ENCODE measurements at regions not wholly inside any gene's neighbourhood (a gene's known extent, or its start where the extent isn't known, plus 50 kb on each side); places are given as distances from the start of the nearest gene placed in this dataset.

- no peak for DNase-seq
These were observed 304.9 kb upstream of the TCF21 start for GRCh38 chr6:133583907-133584427.

GRCh38 chr6:133584823-133585222 is 304.1 kb upstream of the TCF21 start:
- DNase-seq, result no peak

DNA sequence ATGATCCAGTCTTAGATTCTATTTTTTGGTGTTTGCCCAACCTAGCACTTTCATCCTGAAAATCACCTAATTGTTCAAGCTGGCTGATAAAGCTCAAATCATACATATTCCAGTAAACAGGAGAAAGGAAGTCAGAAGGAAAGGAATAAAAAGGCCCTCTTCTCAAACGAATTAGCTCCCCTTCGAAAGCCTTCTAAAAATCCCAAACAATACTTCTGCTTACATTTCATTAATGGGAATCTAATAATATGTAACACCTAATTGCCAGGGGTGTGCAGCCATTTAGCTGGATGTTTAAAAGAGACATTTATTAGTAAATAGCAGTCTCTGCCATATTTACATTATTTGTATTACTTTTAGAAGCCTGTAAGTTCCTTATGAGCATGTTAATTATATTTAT is 302.9 kb upstream of the TCF21 start:
- no peak for DNase-seq

GRCh38 chr6:133587546-133588160 is 301.3 kb upstream of the TCF21 start:
- DNase-seq, result no peak

- DNase-seq, result no peak
These were observed 298.7 kb upstream of the TCF21 start for GRCh38 chr6:133590196-133590595.

DNA sequence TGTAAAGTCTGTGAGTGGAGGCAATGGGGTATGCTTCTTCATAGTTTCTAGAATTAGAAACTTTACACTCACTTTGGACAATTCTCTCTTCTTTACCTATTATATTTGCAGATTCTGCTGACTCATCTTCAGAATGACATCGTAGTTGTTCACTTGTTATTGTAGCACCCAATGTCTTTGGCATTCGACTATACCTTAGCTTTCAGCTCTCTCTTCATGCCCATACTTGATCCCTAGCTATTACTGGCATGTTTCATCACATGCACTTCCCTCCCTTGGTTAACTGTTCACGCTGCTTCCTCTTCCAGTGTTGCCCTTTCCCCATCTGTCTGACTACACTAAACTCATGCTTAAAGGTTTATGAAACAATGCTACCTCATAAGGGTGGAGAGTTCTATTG is 298.1 kb upstream of the TCF21 start:
- DNase-seq, result no peak

DNA sequence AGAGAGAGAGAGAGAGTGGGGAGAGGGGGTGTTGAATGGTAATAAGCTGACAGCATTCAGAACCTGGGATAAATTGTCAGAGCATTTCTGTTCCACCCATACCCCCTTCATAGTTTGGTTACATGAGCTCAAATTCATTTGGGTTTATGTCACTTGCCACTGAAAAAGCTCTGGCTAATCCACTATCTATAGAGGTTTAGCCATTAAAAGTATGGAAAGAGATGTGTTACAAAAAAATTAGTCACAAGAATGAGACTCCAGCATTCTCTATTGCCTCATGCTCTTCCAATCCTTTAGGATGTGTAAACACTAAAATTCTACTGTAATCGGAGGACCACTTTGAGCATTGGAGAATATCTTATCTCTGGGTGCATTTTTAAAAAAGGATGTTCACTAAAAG is 297.6 kb upstream of the TCF21 start:
- DNase-seq, result no peak

- no peak for DNase-seq
These were observed 294.2 kb upstream of the TCF21 start for GRCh38 chr6:133594652-133595110.

DNA sequence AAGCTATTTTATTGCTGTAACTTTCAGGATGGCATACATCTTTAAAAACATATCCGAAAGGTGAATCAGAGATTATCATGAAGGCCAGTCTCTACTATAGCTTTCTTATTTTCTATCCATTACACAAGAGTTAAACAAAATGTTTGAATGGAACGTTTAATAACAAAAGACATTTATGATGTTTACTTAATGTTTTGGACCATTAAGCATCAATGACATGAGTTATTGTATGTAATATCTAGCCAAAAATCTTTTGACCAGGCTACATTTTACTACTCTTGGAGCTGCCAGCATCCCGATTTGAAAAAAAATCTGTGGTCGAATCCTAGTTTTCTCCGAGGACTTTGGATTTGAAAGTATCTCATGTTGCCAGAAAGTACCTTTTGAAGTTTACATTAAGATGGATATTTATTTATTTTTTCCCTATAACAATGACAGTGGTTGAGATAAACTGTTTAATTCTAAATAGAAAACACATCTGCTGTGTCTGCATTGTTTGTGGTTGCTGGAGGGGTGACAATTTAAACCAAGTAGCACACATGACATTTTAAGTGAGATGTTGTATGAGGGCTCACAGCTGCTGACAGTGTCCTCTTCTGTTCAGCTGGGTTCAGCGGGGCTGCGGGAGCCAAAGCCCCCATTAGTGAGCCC is 293.7 kb upstream of the TCF21 start:
- no peak for DNase-seq

GRCh38 chr6:133606852-133607251 is 282.1 kb upstream of the TCF21 start:
- DNase-seq, result no peak

DNA sequence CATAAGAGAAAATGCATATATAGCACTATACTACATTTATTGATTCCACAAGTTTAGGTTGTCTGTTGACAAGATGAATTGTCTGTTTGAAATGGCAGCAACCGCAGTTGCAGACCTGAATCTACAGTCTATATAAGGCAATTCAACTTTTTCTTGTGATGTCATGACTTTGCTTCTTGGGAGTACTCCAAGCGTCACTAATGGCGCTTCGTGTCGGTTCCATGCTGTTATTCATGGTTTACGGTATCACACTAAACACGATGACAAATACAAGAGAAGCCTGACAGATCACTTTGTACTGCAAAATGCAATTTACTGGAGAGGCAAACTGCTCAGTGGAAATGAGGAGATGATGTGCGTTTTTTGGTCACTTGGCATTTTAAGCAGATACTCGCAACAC is 280.3 kb upstream of the TCF21 start:
- DNase-seq, result no peak

DNA sequence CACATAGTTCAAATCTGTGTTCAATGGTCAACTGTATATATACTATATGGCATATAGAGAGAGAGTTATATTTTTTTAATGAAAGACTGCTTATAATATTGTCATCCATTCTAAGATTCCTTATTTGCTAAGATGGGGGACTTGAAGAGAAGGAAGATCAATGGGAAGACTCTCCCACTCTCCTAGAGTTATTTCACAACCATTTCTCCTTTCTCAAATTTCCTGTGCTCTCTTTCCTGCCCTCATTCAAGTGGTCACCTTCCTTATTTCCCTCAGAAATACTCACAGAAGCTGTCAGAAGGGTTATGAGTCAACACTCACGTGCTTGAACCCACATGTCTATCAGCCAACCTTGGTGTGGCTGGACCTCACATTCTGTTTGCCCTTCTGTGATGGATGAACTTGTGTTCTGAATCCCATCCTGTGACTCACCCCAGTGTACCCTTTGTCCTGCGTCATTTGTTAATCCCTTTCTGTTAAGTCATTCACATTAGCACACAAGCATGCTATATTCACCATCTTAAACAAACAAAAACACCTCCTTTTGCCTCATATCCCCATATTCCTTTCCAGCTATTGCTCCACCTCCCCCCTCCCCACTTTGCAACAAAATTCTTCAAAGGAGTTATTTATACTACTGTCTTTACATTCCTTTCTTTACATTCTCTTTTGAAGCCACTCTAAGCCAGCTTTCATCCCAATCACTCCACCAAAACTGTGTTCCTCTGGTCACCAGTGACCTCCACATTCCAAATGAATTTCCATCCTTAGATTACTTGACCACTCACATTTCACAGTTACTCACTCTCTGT is 279.3 kb upstream of the TCF21 start:
- DNase-seq, result no peak

GRCh38 chr6:133610227-133610840 is 278.6 kb upstream of the TCF21 start:
- DNase-seq, result no peak

DNA sequence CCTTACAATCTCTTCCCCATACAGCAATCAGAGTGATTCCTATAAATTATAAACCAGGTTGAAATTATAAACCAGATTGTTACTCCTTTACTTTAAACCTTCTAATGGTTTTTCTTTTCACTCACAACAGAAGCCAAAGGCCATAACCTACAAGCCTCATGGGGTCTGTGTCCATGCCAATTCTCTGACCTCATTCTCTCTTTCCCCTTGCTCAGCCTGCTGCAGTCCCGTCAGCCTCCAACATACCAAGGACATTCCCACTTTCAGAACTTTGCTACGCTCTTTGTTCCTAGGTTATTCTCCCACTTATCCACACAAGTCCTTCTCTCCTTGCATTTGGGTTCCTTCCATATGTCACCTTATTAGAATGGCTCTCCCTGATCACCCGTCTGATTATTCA is 277.9 kb upstream of the TCF21 start:
- no peak for DNase-seq

DNA sequence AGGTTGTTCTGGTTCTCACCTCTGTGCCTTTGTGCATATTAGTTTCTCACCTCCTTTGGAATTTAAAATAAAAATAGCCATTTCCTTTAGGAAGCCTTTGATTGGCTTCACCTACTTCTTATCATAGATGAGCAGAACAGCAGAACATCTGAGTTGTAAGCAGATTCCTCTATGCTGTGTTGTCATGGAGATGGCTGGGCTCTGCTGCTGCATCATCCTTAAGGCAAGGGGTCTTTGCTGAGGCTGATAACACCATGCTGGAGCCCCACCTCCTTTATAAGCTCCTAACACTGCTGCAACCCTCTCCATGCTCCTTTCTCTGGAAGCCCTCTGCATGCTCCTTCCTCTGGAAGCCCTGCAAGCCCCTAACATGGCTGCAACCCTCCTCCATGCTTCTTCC is 276.5 kb upstream of the TCF21 start:
- DNase-seq, result no peak

GRCh38 chr6:133613211-133613610 is 275.7 kb upstream of the TCF21 start:
- DNase-seq, result no peak

- no peak for DNase-seq
These were observed 267.2 kb upstream of the TCF21 start for GRCh38 chr6:133621751-133622150.

GRCh38 chr6:133623065-133623464 is 265.8 kb upstream of the TCF21 start:
- DNase-seq, result no peak

DNA sequence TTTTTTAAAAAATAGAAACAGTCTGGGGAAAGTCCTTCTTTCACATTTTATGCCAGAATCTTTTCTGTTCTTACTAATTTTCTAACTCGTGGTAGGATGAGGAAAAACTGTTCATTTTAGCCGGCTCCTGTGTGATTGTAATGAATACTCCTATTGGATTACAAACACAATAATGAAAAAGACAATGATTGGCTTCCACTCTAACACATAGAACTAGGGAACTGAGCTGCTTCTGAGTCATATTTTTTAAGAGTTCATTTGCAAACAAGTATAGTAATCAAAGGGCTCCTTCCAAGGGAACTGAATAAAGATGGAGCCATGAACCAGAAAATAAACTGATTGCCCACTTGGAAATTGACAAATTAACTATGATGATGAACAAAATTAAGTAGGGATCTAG is 265.3 kb upstream of the TCF21 start:
- no peak for DNase-seq

DNA sequence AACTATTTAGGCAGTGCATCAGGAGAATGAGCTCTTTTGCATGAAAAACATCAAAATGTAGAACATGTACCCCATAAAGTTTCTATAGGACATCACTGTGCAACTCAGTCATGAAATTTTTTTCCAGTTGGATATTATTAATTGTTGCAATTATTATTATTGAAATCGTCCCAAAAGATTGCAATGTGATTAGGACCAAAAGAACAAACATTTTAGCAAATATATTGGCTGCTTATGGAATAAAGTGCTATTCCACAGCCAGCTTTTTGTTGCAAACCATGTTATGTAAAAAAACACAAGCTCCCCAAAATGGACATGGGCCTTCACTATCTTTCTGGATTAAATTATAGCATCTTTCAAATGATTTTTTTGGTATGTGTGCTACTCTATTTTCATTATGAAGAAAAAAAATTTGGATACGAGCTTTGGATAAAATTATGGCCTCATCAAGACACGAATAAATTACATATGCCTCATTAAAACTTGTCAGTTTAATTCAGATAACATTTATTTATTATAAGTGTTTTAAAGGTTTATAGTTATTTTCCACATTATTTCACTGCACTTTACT is 262.7 kb upstream of the TCF21 start:
- no peak for DNase-seq

GRCh38 chr6:133629970-133630369 is 258.9 kb upstream of the TCF21 start:
- DNase-seq, result no peak

- DNase-seq, result no peak
These were observed 258.3 kb upstream of the TCF21 start for GRCh38 chr6:133630651-133631050.

- DNase-seq, result no peak
These were observed 257.5 kb upstream of the TCF21 start for GRCh38 chr6:133631421-133631820.
